ENCODE measurements at regions not wholly inside any gene's neighbourhood (a gene's known extent, or its start where the extent isn't known, plus 50 kb on each side); places are given as distances from the start of the nearest gene placed in this dataset.
"Not testable (repeated sequence)": the region's sequence is repeated elsewhere in the genome, so short reads cannot be mapped to it uniquely, and the experiment has no call there.

DNA sequence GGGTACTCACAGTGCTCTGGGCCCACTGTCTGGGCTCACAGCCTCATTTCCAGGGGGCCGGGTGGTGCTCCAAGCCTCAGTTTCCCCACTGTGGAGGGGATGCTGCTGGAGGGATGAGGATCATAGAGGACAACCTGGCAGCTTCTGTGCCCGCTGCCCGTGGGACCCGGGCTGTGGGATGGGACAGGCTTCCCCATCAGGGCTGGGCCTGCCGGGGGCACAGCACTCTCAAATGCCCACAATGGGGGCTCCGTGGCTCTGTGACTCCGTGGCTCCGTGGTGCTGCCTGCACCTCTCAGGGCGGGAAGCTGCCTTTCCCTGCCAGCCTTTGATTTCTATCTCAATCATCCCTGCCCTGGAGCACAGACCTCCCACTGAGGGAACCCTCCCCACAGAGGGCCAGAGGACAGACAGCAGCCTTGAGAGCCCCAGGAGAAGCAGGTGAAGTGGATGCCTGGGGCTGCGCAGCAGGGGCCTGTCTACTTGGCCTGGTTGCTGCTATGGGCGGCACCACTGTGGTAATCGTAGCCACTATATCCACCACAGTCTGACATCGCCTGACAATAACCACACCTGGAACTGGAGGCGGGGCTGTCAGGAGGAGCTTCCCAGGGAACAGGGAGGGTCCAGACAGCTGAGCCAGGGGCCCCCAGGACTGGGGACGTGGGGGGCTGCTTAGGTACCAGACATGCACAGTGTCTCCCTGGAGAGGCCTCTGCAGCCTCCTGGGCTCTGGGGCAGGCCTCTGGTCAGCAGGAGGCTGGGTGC lies 375.9 kb downstream of the TMEM121 start:
- Mint-ChIP-seq H3K4me1 (ENCODE audit: low read depth) (no peaks in the 10 kb centered on the region), H3K27me3 (ENCODE audit: low read depth) (peaks cover 22% of the 10 kb centered on the region), H3K27ac (no peak overlapping the region), H3K9me3 (no peaks in the 10 kb centered on the region), H3K36me3 (ENCODE audit: low read depth) (no peaks in the 10 kb centered on the region), H3K4me3 (no peak overlapping the region)

DNA sequence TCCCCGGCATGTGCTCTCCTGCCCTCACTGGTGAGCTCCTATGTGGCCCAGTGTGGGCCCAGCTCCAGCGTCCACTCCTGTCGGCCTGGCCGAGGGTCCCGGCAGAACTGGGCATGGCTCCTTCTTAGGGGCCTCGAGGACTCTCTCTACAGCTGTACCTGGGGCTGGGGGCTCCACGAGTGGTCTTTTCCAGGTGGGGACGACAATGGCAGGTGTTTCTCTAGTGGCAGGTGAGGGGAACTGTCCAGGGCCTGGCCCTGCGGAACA lies 376.4 kb downstream of the TMEM121 start:
- H3K4me3 Mint-ChIP-seq; H3K27ac Mint-ChIP-seq; H3K36me3 Mint-ChIP-seq (ENCODE audit: low read depth); H3K9me3 Mint-ChIP-seq; H3K4me1 Mint-ChIP-seq (ENCODE audit: low read depth): not testable (repeated sequence)
- peaks cover 19% of the 10 kb centered on the region for H3K27me3 Mint-ChIP-seq (ENCODE audit: low read depth)

DNA sequence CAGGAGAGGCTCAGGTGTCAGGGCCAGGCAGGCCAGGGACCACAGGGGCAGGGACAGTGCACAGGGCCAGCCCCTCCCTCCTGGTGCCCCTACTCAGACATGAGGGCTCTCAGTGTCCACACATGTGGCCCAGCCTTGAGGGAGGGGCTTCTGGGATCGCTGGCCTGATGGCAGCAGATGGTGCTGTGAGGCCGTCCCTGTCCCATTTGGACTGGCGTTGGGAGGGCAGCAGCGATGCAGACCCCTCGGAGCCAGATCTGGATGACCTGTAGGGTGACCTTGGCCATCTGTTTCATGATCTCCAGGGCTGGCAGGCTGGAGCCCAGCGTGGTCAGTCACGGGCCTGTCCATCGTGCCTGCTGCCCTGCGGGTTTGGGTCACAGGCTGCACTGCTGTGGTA lies 377.6 kb downstream of the TMEM121 start:
- Mint-ChIP-seq H3K4me1 (ENCODE audit: low read depth) (no peaks in the 10 kb centered on the region), H3K36me3 (ENCODE audit: low read depth) (no peaks in the 10 kb centered on the region), H3K4me3 (no peak overlapping the region), H3K27me3 (ENCODE audit: low read depth) (peaks cover 12% of the 10 kb centered on the region), H3K9me3 (no peaks in the 10 kb centered on the region), H3K27ac (no peak overlapping the region)

DNA sequence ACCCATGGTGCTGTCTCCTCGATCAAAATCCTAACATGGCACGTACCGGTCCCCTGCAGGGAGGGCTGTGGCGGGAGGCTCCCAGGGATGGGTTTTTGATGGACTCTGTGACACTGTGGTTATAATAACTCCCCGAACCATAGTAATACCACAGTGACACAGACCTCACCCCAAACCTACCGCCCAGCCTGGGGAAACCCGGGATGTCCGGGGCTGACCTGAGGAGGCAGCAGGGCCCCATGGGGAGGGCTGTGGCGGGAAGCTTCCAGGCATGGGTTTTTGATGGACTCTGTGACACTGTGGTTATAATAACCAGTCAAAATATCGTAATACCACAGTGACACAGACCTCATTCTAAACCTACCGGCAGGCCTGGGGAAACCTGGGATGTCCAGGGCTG lies 378.0 kb downstream of the TMEM121 start:
- Mint-ChIP-seq H3K27me3 (ENCODE audit: low read depth) (peaks cover 10% of the 10 kb centered on the region), H3K4me1 (ENCODE audit: low read depth) (no peaks in the 10 kb centered on the region), H3K27ac (no peak overlapping the region), H3K36me3 (ENCODE audit: low read depth) (no peaks in the 10 kb centered on the region), H3K9me3 (no peaks in the 10 kb centered on the region), H3K4me3 (no peak overlapping the region)

DNA sequence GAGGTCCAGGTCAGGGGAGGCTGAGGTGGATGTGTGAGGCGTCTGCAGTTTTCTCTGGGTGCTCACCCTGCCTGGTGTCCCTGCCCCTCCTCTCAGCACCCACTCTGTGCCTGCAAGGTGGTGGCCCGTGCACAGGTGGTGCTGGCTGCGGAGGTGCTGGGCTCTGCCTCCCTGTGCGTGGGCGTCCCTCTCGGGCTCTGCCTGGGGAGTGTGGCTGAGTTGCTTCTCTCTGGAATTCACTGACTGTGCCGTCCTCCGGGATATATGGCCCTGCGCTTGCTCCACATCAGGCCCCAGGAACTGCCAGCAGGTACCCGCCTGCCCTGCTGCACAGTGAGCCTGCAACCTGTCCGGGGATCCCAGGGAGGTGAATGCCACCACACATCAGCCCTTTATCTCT lies 379.1 kb downstream of the TMEM121 start:
- H3K4me3 Mint-ChIP-seq: no peak overlapping the region
- H3K27ac Mint-ChIP-seq: no peak overlapping the region
- H3K36me3 Mint-ChIP-seq (ENCODE audit: low read depth): no peaks in the 10 kb centered on the region
- no peaks in the 10 kb centered on the region for H3K4me1 Mint-ChIP-seq (ENCODE audit: low read depth)
- peaks cover 4% of the 10 kb centered on the region for H3K27me3 Mint-ChIP-seq (ENCODE audit: low read depth)
- no peaks in the 10 kb centered on the region for H3K9me3 Mint-ChIP-seq

DNA sequence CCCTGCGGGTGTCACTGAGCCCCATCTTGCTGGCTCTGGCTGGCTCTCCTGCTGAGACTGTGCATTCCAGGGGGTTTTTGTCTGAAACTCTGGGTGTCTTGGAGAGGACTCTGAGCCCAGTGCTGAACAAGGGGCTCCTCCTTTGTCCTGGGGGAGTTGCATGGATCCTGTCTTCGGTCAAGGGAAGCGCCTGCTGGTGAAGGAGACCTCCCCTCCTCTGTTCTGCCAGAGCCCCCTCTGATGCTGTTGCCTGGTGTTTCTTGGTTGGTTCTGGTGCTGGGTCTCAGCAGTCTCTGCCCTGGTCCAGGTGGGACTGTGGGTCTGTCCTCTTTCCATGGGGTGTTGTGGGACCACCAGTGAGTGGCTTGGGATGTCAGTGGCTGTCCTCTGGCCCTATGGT lies 380.9 kb downstream of the TMEM121 start:
- H3K9me3 Mint-ChIP-seq: no peaks in the 10 kb centered on the region
- no peaks in the 10 kb centered on the region for H3K4me1 Mint-ChIP-seq (ENCODE audit: low read depth)
- H3K4me3 Mint-ChIP-seq: no peak overlapping the region
- H3K36me3 Mint-ChIP-seq (ENCODE audit: low read depth): no peaks in the 10 kb centered on the region
- H3K27ac Mint-ChIP-seq: no peak overlapping the region
- no peaks in the 10 kb centered on the region for H3K27me3 Mint-ChIP-seq (ENCODE audit: low read depth)

DNA sequence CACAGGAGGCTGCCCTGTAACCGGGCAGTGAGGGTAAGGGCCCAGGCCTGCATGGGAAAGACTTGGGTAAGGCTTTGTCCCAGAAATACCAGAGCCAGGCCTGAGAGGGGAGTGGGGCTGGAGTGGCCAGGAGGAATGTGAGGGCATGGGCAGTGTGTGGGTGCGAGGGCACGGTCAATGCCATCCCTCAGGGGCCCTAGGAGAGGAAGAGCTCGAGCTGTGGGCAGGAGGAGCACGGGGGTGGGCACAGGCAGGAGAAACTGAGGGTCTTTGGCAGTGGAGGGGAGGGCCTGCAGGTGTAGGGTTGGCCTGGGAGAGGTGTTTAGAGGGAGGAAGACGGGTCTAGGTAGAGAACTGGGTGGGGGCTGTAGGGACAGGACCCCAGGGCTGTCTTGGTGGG lies 381.6 kb downstream of the TMEM121 start:
- no peak overlapping the region for H3K4me3 Mint-ChIP-seq
- no peak overlapping the region for H3K27ac Mint-ChIP-seq
- no peaks in the 10 kb centered on the region for H3K27me3 Mint-ChIP-seq (ENCODE audit: low read depth)
- H3K9me3 Mint-ChIP-seq: no peaks in the 10 kb centered on the region
- H3K36me3 Mint-ChIP-seq (ENCODE audit: low read depth): no peaks in the 10 kb centered on the region
- H3K4me1 Mint-ChIP-seq (ENCODE audit: low read depth): no peaks in the 10 kb centered on the region

DNA sequence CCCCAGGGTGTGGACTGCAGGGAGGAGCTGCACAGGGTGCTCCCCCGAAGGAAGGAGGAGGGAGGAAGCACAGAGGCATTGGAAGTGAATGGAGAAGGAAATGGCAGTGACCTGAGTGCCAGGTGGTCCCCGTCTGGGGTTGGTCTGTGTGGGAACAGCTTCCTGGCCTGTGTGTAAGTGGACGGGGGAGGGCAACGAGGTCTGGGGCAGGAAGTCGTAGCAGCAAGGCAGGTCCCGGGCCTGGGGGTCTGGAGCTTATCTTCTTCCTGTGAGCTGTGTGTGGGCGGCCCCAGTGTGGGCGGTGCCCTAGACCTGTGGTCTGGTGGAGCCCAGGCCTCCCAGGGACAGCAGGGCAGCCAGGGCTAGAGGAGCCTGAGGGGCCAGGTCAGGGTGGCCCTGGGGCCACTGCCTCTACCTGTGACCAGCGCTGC lies 382.1 kb downstream of the TMEM121 start:
- Mint-ChIP-seq H3K27ac (no peak overlapping the region), H3K36me3 (ENCODE audit: low read depth) (no peaks in the 10 kb centered on the region), H3K4me1 (ENCODE audit: low read depth) (no peaks in the 10 kb centered on the region), H3K27me3 (ENCODE audit: low read depth) (no peaks in the 10 kb centered on the region), H3K4me3 (no peak overlapping the region), H3K9me3 (no peaks in the 10 kb centered on the region)

DNA sequence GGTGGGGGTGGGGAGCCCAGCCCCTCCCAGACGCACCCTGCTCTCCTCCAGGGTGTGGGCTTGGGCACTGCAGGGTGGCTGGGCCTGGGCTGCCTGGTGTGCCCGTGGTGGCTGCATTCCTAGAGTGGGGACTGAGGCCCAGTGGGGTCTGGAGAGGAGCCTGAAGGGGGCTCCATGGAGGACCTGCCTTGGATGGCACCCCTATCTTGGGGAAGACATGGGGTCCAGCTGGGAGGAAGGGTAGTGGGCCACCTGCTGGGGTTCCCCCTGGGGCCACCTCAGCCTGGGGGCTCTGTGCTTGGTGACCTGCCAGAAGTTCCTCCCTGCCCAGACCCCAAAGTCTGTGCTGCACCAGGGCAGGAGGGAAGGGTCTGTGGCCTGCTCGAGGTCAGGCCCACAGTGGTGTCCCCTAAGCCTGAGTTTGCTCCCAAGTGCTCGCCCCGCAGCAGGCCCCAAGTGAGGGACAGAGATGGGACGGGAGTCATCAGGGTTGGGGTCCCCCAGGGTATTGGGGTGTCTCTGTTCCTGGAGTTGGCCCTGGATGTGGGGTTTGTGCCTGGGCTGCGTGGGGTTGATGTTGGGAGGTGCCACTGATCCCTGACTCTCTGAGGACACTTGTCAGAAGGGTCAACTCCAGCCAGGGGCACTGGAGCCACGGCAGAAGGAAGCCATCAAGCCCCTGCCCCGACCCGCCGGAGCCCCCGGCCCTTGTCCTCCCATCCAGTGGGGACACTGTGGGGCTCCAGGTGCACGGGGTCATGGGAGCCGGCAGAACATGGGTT lies 382.9 kb downstream of the TMEM121 start:
- no peak overlapping the region for H3K4me3 Mint-ChIP-seq
- no peaks in the 10 kb centered on the region for H3K4me1 Mint-ChIP-seq (ENCODE audit: low read depth)
- no peak overlapping the region for H3K27ac Mint-ChIP-seq
- H3K9me3 Mint-ChIP-seq: no peaks in the 10 kb centered on the region
- no peaks in the 10 kb centered on the region for H3K36me3 Mint-ChIP-seq (ENCODE audit: low read depth)
- H3K27me3 Mint-ChIP-seq (ENCODE audit: low read depth): no peaks in the 10 kb centered on the region

DNA sequence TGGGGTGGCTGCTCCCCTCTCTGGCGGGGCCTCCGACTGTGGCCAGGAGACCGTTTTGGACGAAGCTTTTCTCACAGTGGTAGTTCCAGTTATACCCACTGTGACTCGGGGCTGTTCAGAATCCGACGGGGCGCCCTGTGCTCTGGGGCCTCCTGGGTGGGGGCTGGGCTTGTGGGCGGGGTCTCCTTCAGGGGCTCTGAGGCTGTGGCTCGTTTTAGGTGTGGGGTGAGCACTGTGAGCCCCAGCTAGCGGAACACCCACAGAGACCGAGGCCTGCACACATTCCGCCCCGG lies 383.4 kb downstream of the TMEM121 start:
- H3K4me3 Mint-ChIP-seq; H3K27me3 Mint-ChIP-seq (ENCODE audit: low read depth); H3K9me3 Mint-ChIP-seq: not testable (repeated sequence)

DNA sequence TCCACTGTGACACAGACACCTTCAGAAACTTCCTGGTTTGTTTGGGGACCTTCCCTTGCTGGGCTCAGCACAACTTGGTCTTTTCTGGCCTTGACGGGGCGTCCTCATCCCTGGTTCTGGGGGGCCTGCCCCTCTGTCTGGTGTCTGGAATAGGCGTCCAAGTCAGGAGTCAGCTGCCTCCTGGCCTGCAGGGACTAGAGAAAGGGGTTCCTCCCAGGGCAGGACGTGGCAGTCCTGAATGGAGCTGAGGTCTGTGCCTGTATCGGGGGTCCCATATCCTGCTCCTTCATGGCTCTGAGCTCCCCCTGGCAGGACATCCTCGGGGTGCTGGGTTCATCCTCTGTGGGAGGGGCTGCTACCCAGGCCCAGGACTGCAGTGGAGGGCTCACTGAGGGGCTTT lies 384.0 kb downstream of the TMEM121 start:
- H3K4me3 Mint-ChIP-seq: no peak overlapping the region
- H3K27ac Mint-ChIP-seq: no peak overlapping the region
- H3K9me3 Mint-ChIP-seq: no peaks in the 10 kb centered on the region
- no peaks in the 10 kb centered on the region for H3K36me3 Mint-ChIP-seq (ENCODE audit: low read depth)
- H3K27me3 Mint-ChIP-seq (ENCODE audit: low read depth): no peaks in the 10 kb centered on the region
- no peaks in the 10 kb centered on the region for H3K4me1 Mint-ChIP-seq (ENCODE audit: low read depth)

More for the DNA sequence above, 383.4 kb downstream of the TMEM121 start:
- H3K4me1 Mint-ChIP-seq (ENCODE audit: low read depth); H3K36me3 Mint-ChIP-seq (ENCODE audit: low read depth); H3K27ac Mint-ChIP-seq: not testable (repeated sequence)

DNA sequence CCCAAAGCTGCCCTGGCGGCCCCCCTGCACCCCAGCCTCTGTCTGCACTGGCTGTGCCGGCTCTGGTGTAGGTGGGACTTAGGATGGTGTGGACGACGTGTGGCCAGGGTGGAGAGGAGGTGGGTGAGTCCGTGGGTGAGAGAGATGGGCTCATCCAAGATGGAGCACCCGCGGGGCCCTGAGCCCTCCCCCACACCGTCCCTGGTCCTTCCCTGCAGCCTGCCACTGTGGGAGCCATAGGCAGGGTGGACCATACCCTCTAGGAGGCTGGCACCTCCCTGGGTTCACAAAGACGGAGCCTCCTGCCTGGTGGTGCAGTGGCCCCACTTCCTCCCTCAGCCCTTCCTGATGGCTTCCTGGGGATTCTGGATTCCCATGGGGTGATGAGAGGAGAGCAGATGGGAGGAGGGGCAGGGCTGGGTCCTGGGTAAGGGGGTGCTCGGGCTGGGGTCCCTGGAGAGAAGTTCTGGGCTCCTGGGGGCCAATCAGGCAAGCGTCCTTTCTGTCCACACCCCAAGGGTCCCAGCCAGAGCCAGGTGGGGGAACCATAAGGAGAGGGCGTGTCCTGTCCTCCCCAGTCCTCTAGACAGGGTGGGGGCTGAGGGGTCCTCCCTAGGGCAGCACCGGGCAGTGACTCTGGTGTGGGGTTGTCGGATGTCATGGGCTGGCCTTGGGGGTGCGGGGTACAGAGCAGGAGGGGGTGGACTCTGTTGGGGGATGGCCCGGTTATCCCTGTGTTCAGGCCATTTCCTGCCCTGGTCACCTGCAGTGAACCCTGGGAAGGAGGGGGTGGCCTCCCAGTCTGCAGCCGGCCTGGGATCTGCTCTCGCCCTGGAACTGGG lies 384.8 kb downstream of the TMEM121 start:
- H3K4me3 Mint-ChIP-seq: no peak overlapping the region
- no peak overlapping the region for H3K27ac Mint-ChIP-seq
- H3K27me3 Mint-ChIP-seq (ENCODE audit: low read depth): no peaks in the 10 kb centered on the region
- H3K9me3 Mint-ChIP-seq: no peaks in the 10 kb centered on the region
- no peaks in the 10 kb centered on the region for H3K4me1 Mint-ChIP-seq (ENCODE audit: low read depth)
- no peaks in the 10 kb centered on the region for H3K36me3 Mint-ChIP-seq (ENCODE audit: low read depth)

DNA sequence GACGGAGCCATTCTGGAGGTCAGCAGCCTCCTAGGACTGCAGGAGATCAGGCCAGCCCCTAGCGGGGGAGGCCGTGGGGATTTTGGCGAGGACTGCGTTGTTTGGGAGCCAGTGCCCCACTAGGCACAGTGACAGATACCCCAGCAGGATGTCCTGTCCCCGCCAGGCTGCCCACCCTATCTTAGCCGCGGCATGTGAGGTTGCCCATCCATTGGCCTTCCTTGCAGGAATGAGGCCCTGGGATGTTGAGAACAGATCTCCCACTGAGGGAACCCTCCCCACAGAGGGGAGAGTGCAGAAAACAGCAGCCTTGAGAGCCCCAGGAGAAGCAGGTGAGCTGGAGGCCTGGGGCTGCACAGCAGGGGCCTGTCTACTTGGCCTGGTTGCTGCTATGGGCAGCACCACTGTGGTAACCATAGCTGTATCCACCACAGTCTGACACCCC lies 385.5 kb downstream of the TMEM121 start:
- H3K27ac Mint-ChIP-seq; H3K4me1 Mint-ChIP-seq (ENCODE audit: low read depth); H3K9me3 Mint-ChIP-seq; H3K4me3 Mint-ChIP-seq; H3K36me3 Mint-ChIP-seq (ENCODE audit: low read depth); H3K27me3 Mint-ChIP-seq (ENCODE audit: low read depth): not testable (repeated sequence)

DNA sequence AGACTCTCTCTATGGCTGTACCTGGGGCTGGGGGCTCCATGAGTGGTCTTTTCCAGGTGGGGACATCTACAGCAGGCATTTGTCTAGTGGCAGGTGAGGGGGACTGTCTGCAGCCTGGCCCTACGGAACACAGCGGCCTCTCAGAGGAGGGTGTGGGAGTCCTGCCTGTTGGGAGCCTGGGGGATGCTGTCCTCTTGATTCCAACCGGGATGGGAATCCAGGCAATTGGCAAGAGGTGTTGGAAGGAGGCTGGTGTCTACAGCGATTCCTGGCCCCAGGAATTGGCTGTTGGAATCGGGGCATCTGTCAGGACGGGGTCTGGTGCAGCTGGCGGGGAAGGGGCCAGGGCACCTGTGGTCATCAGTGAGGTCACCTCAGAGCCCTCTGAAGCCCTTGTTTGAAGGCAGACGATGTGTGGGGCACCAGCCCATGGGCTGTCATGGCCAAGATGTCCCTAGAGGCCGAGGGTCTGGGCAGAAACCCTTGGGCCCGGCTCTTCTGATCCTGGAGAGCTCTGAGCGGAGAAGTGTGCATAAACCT lies 386.3 kb downstream of the TMEM121 start:
- Mint-ChIP-seq H3K36me3 (ENCODE audit: low read depth) (no peaks in the 10 kb centered on the region), H3K27me3 (ENCODE audit: low read depth) (no peaks in the 10 kb centered on the region), H3K27ac (no peak overlapping the region), H3K9me3 (no peaks in the 10 kb centered on the region), H3K4me3 (no peak overlapping the region), H3K4me1 (ENCODE audit: low read depth) (no peaks in the 10 kb centered on the region)

DNA sequence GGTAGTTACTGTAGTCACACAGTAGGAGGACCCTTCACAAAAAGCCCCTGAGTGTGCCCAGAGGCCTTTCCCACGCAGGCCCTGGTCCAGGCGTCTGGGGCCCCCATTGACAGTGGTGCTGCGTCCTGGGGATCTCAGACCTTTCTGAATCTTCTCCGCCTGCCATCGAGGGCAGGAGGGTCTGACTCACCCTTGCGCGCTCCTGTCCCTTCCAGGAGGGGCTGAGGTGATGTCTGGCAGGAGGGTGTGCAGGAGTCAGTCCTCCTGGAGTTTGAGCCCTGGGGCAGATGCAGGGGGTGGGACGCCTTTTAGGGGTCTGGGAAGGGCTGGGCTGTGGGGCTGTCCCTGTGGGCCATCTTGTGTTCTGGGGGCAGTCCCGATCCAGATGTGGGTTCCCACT lies 386.8 kb downstream of the TMEM121 start:
- H3K27ac Mint-ChIP-seq: no peak overlapping the region
- no peaks in the 10 kb centered on the region for H3K4me1 Mint-ChIP-seq (ENCODE audit: low read depth)
- H3K27me3 Mint-ChIP-seq (ENCODE audit: low read depth): no peaks in the 10 kb centered on the region
- no peaks in the 10 kb centered on the region for H3K36me3 Mint-ChIP-seq (ENCODE audit: low read depth)
- H3K4me3 Mint-ChIP-seq: no peak overlapping the region
- no peaks in the 10 kb centered on the region for H3K9me3 Mint-ChIP-seq
